DND-41 (cell line): ENCODE measurements at regions not wholly inside any gene's neighbourhood (a gene's known extent, or its start where the extent isn't known, plus 50 kb on each side); places are given as distances from the start of the nearest gene placed in this dataset.

Experiments
- ATAC-seq: fragments of 200-7000 bp; cut with Tn5 transposase; 3 replicates; pipeline ENCODE4 v1.9.1; 2021; ENCODE audit warnings: low read depth; ENCODE audit not compliant: insufficient read depth
- DNase-seq: peaks from one replicate; pipeline ENCODE4 v3.0.0-alpha.2; 2020
- H2AFZ ChIP-seq: 2 replicates; pipeline ENCODE4 v1.6.0; 2012; ENCODE audit warnings: low read depth, low read length
- H3K27ac ChIP-seq: 2 replicates; pipeline ENCODE4 v1.5.1; 2012; ENCODE audit warnings: low read length, inconsistent platforms
- H3K27me3 ChIP-seq: fragments of 200-600 bp; sonication (generic); 2 replicates; pipeline ENCODE4 v1.6.0; 2012; ENCODE audit warnings: low read length, mild to moderate bottlenecking, inconsistent platforms; ENCODE audit not compliant: insufficient read depth, poor library complexity
- H3K36me3 ChIP-seq: 2 replicates; pipeline ENCODE4 v1.5.1; 2012; ENCODE audit warnings: low read length, inconsistent platforms; ENCODE audit not compliant: insufficient read depth
- H3K4me1 ChIP-seq: 2 replicates; pipeline ENCODE4 v1.5.1; 2012; ENCODE audit warnings: mild to moderate bottlenecking, low read length; ENCODE audit not compliant: insufficient read depth
- H3K4me2 ChIP-seq: 2 replicates; pipeline ENCODE4 v1.6.0; 2012; ENCODE audit warnings: mild to moderate bottlenecking, moderate library complexity, low read length, inconsistent platforms; ENCODE audit not compliant: insufficient read depth
- H3K4me3 ChIP-seq, 2 experiments: fragments of 200-600 bp in 1 of 2; shearing (Covaris generic) in 1 of 2; 2 replicates each; pipeline ENCODE4 v1.5.1; 2012 to 2016; ENCODE audit warnings: inconsistent platforms in 2 of 2, low read length in 2 of 2, mild to moderate bottlenecking in 2 of 2, low read depth in 1 of 2, moderate library complexity in 1 of 2
- H3K79me2 ChIP-seq: 2 replicates; pipeline ENCODE4 v1.6.0; 2012; ENCODE audit warnings: low read length, inconsistent platforms; ENCODE audit not compliant: insufficient read depth
- H3K9ac ChIP-seq: 2 replicates; pipeline ENCODE4 v1.6.0; 2012; ENCODE audit warnings: low read depth, mild to moderate bottlenecking, inconsistent platforms, low read length, moderate library complexity
- H3K9me3 ChIP-seq: 2 replicates; pipeline ENCODE4 v1.5.1; 2012; ENCODE audit warnings: low read length, moderate library complexity, mild to moderate bottlenecking, inconsistent platforms; ENCODE audit not compliant: insufficient read depth, severe bottlenecking
- H4K20me1 ChIP-seq: 2 replicates; pipeline ENCODE4 v1.6.0; 2012; ENCODE audit warnings: low read length; ENCODE audit not compliant: insufficient read depth
- CTCF ChIP-seq: IDR thresholded peaks from 2 replicates; pipeline ENCODE4 v1.5.1; 2012; ENCODE audit warnings: borderline replicate concordance, low read length, moderate library complexity, mild to moderate bottlenecking; ENCODE audit not compliant: poor library complexity, severe bottlenecking; ENCODE audit errors: extremely low read depth
- EZH2 ChIP-seq: IDR thresholded peaks from 3 replicates; pipeline ENCODE4 v1.6.1; 2012; ENCODE audit warnings: borderline replicate concordance, low read depth, mild to moderate bottlenecking, moderate library complexity, low read length, inconsistent platforms; ENCODE audit not compliant: severe bottlenecking

GRCh38 chr11:12611352-12611751, 62.9 kb upstream of the TEAD1 start:
- no peaks in the 10 kb centered on the region for H3K27me3 ChIP-seq
- H3K9ac ChIP-seq = no peak overlapping the region
- TF ChIP-seq CTCF (no peak), EZH2 (no peak)
- H3K9me3 ChIP-seq = peaks cover 3% of the 10 kb centered on the region
- no peak overlapping the region for H3K4me2 ChIP-seq
- no peak for ATAC-seq
- no peaks in the 10 kb centered on the region for H3K36me3 ChIP-seq
- no peak overlapping the region for H3K27ac ChIP-seq
- no peak overlapping the region for H2AFZ ChIP-seq
- H3K79me2 ChIP-seq = no peaks in the 10 kb centered on the region
- no peak overlapping the region for H3K4me3 ChIP-seq
- no peak for DNase-seq
- no peaks in the 10 kb centered on the region for H4K20me1 ChIP-seq
- no peaks in the 10 kb centered on the region for H3K4me1 ChIP-seq

GRCh38 chr11:12617632-12618031, 56.6 kb upstream of the TEAD1 start:
- H3K27me3 ChIP-seq = no peaks in the 10 kb centered on the region
- no peak overlapping the region for H2AFZ ChIP-seq
- H3K4me3 ChIP-seq = no peak overlapping the region
- DNase-seq (no peak), ATAC-seq (no peak)
- H3K9me3 ChIP-seq = no peaks in the 10 kb centered on the region
- TF ChIP-seq EZH2 (no peak), CTCF (no peak)
- H3K36me3 ChIP-seq = no peaks in the 10 kb centered on the region
- no peaks in the 10 kb centered on the region for H4K20me1 ChIP-seq
- H3K9ac ChIP-seq = no peak overlapping the region
- no peaks in the 10 kb centered on the region for H3K79me2 ChIP-seq
- no peaks in the 10 kb centered on the region for H3K4me1 ChIP-seq
- H3K27ac ChIP-seq = no peak overlapping the region
- H3K4me2 ChIP-seq = no peak overlapping the region

- no peaks in the 10 kb centered on the region for H3K27me3 ChIP-seq
- no peaks in the 10 kb centered on the region for H3K36me3 ChIP-seq
- no peak for ATAC-seq
- no peaks in the 10 kb centered on the region for H4K20me1 ChIP-seq
- peaks cover 7% of the 10 kb centered on the region for H3K9me3 ChIP-seq
- no peaks in the 10 kb centered on the region for H3K79me2 ChIP-seq
- no peak overlapping the region for H3K4me3 ChIP-seq
- no peak for DNase-seq
- no peaks in the 10 kb centered on the region for H3K4me1 ChIP-seq
- no peak overlapping the region for H3K4me2 ChIP-seq
- H3K9ac ChIP-seq = no peak overlapping the region
- no peak overlapping the region for H2AFZ ChIP-seq
- TF ChIP-seq CTCF (no peak), EZH2 (no peak)
- no peak overlapping the region for H3K27ac ChIP-seq
Observed at GRCh38 chr11:12618743-12619540, 55.3 kb upstream of the TEAD1 start.
